GM23248 (cell line): ENCODE measurements at regions not wholly inside any gene's neighbourhood (a gene's known extent, or its start where the extent isn't known, plus 50 kb on each side); places are given as distances from the start of the nearest gene placed in this dataset.
A peak's percentile ranks its signal among the peaks of the same experiment; 100 is the strongest.

Experiments
- DNase-seq: peaks from one replicate; pipeline ENCODE4 v3.0.0-alpha.2; 2015
- H2AFZ ChIP-seq: fragments of 200-600 bp; sonication (generic); 2 replicates; pipeline ENCODE4 v1.6.1; 2016; ENCODE audit warnings: antibody characterized with exemption
- H3F3A ChIP-seq: fragments of 200-600 bp; sonication (generic); 2 replicates; pipeline ENCODE4 v1.6.1; 2016; ENCODE audit warnings: mild to moderate bottlenecking, antibody characterized with exemption, mixed run types; ENCODE audit not compliant: insufficient read depth
- H3K27ac ChIP-seq: fragments of 200-600 bp; sonication (generic); 2 replicates; pipeline ENCODE4 v1.5.1; 2016; ENCODE audit warnings: mild to moderate bottlenecking
- H3K27me3 ChIP-seq: fragments of 200-600 bp; sonication (generic); replicated peaks from 2 replicates; pipeline ENCODE4 v1.6.1; 2016; ENCODE audit warnings: mild to moderate bottlenecking; ENCODE audit not compliant: insufficient read depth
- H3K36me3 ChIP-seq: fragments of 200-600 bp; sonication (generic); 2 replicates; pipeline ENCODE4 v1.6.1; 2016; ENCODE audit warnings: low read depth, mild to moderate bottlenecking
- H3K4me1 ChIP-seq: fragments of 200-600 bp; sonication (generic); 2 replicates; pipeline ENCODE4 v1.6.1; 2016; ENCODE audit warnings: mild to moderate bottlenecking; ENCODE audit not compliant: insufficient read depth
- H3K4me2 ChIP-seq: fragments of 200-600 bp; sonication (generic); one replicate; pipeline ENCODE4 v1.6.1; 2016; ENCODE audit warnings: mild to moderate bottlenecking; ENCODE audit not compliant: unreplicated experiment
- H3K4me3 ChIP-seq: fragments of 200-600 bp; sonication (generic); 2 replicates; pipeline ENCODE4 v1.5.1; 2016; ENCODE audit warnings: mild to moderate bottlenecking
- H3K79me2 ChIP-seq: fragments of 200-600 bp; sonication (generic); 2 replicates; pipeline ENCODE4 v1.6.1; 2016; ENCODE audit warnings: mild to moderate bottlenecking; ENCODE audit not compliant: insufficient read depth
- H3K9ac ChIP-seq: fragments of 200-600 bp; sonication (generic); 2 replicates; pipeline ENCODE4 v1.6.1; 2016; ENCODE audit warnings: mild to moderate bottlenecking
- H3K9me2 ChIP-seq: fragments of 200-600 bp; sonication (generic); 2 replicates; pipeline ENCODE4 v1.6.1; 2016; ENCODE audit warnings: mixed run types, mild to moderate bottlenecking, moderate library complexity; ENCODE audit not compliant: insufficient read depth
- H3K9me3 ChIP-seq: fragments of 200-600 bp; sonication (generic); one replicate; pipeline ENCODE4 v1.6.1; 2017; ENCODE audit warnings: low read depth
- H4K20me1 ChIP-seq: fragments of 200-600 bp; sonication (generic); 2 replicates; pipeline ENCODE4 v1.6.0; 2016; ENCODE audit not compliant: insufficient read depth
- EZH2 ChIP-seq: fragments of 200-600 bp; sonication (generic); IDR thresholded peaks from 2 replicates; pipeline ENCODE4 v1.6.1; 2018; ENCODE audit warnings: antibody characterized with exemption, mild to moderate bottlenecking; ENCODE audit not compliant: insufficient read depth, poor library complexity, severe bottlenecking
- EZH2phosphoT487 ChIP-seq: fragments of 200-600 bp; sonication (generic); IDR thresholded peaks from 2 replicates; pipeline ENCODE4 v1.6.1; 2018; ENCODE audit warnings: antibody characterized with exemption, moderate library complexity, mild to moderate bottlenecking, low read depth; ENCODE audit not compliant: insufficient read depth
- WGBS, 2 experiments: methylation state at CpG; one replicate each; pipeline ENCODE4 v1.1.6; 2015 to 2017; ENCODE audit warnings: low lambda C conversion rate in 2 of 2, low coverage in 1 of 2; ENCODE audit errors: missing lambda C conversion rate in 2 of 2; 5-methylcytosine and 5-hydroxymethylcytosine counted together
- in situ Hi-C: fragments of 300-500 bp; cut with MboI; formaldehyde crosslinking; loops from 2 replicates; pipeline ENCODE4 v1.15.0; 2020

GRCh38 chr15:69842851-69843250, 254.9 kb downstream of the TLE3 start:
- in situ Hi-C loops = no loop called here
- WGBS, 2 experiments = 81 to 83% methylated on average over 5 of the region's 5 CpGs

GRCh38 chr15:69843276-69843899, 254.3 kb downstream of the TLE3 start:
- Histone ChIP-seq H2AFZ (no peak overlapping the region), H3K4me1 (no peaks in the 10 kb centered on the region), H3K4me2 (no peak overlapping the region), H3K27ac (no peak overlapping the region), H3K9me2 (no peaks in the 10 kb centered on the region), H3K36me3 (no peaks in the 10 kb centered on the region), H3K27me3 (peaks cover 17% of the 10 kb centered on the region), H4K20me1 (no peaks in the 10 kb centered on the region), H3F3A (no peaks in the 10 kb centered on the region), H3K4me3 (no peak overlapping the region), H3K9me3 (no peaks in the 10 kb centered on the region), H3K9ac (no peak overlapping the region), H3K79me2 (no peaks in the 10 kb centered on the region)
- in situ Hi-C loops = no loop called here
- TF ChIP-seq EZH2 (no peak), EZH2phosphoT487 (no peak)
- WGBS, 2 experiments = 64 to 78% methylated on average over 10 to 13 of the region's 13 CpGs
- no peak for DNase-seq

More at GRCh38 chr15:69842851-69843250, 254.9 kb downstream of the TLE3 start:
- no peaks in the 10 kb centered on the region for H3K9me3 ChIP-seq
- no peaks in the 10 kb centered on the region for H3K9me2 ChIP-seq
- no peaks in the 10 kb centered on the region for H4K20me1 ChIP-seq
- H3F3A ChIP-seq = no peaks in the 10 kb centered on the region
- no peaks in the 10 kb centered on the region for H3K36me3 ChIP-seq
- peaks cover 17% of the 10 kb centered on the region for H3K27me3 ChIP-seq
- no peak overlapping the region for H3K27ac ChIP-seq
- no peaks in the 10 kb centered on the region for H3K79me2 ChIP-seq
- no peak overlapping the region for H3K4me3 ChIP-seq
- no peak overlapping the region for H3K9ac ChIP-seq
- no peaks in the 10 kb centered on the region for H3K4me1 ChIP-seq
- H2AFZ ChIP-seq = no peak overlapping the region
- TF ChIP-seq EZH2 (no peak), EZH2phosphoT487 (no peak)
- H3K4me2 ChIP-seq = no peak overlapping the region
- no peak for DNase-seq

GRCh38 chr15:69843900-69844304, 253.8 kb downstream of the TLE3 start:
- Histone ChIP-seq H3F3A (no peaks in the 10 kb centered on the region), H3K4me3 (no peak overlapping the region), H3K4me1 (no peaks in the 10 kb centered on the region), H2AFZ (no peak overlapping the region), H3K9ac (no peak overlapping the region), H3K9me3 (no peaks in the 10 kb centered on the region), H3K36me3 (no peaks in the 10 kb centered on the region), H3K4me2 (no peak overlapping the region), H3K9me2 (no peaks in the 10 kb centered on the region), H3K79me2 (no peaks in the 10 kb centered on the region), H4K20me1 (no peaks in the 10 kb centered on the region), H3K27ac (no peak overlapping the region), H3K27me3 (peaks cover 17% of the 10 kb centered on the region)
- in situ Hi-C loops = no loop called here
- TF ChIP-seq EZH2 = no peak
- TF ChIP-seq EZH2phosphoT487 = no peak
- no peak for DNase-seq
- WGBS, 2 experiments = 65% methylated on average over 10 of the region's 10 CpGs

GRCh38 chr15:69845159-69845558, 252.6 kb downstream of the TLE3 start:
- no peak overlapping the region for H3K9ac ChIP-seq
- no peaks in the 10 kb centered on the region for H3K9me2 ChIP-seq
- no peak for DNase-seq
- WGBS, 2 experiments = 83% methylated on average over 5 of the region's 5 CpGs
- H2AFZ ChIP-seq = no peak overlapping the region
- TF ChIP-seq EZH2phosphoT487 (no peak), EZH2 (no peak)
- no peak overlapping the region for H3K27ac ChIP-seq
- no peaks in the 10 kb centered on the region for H4K20me1 ChIP-seq
- H3K4me1 ChIP-seq = no peaks in the 10 kb centered on the region
- no peak overlapping the region for H3K4me2 ChIP-seq
- H3K9me3 ChIP-seq = no peaks in the 10 kb centered on the region
- in situ Hi-C loops = no loop called here
- no peaks in the 10 kb centered on the region for H3K79me2 ChIP-seq
- peaks cover 17% of the 10 kb centered on the region for H3K27me3 ChIP-seq
- H3F3A ChIP-seq = no peaks in the 10 kb centered on the region
- H3K4me3 ChIP-seq = no peak overlapping the region
- no peaks in the 10 kb centered on the region for H3K36me3 ChIP-seq

- Histone ChIP-seq H3K36me3 (no peaks in the 10 kb centered on the region), H3K9ac (no peak overlapping the region), H3K9me3 (no peaks in the 10 kb centered on the region), H3K4me1 (peaks cover 5% of the 10 kb centered on the region), H3K4me3 (no peak overlapping the region), H3F3A (peaks cover under 1% of the 10 kb centered on the region; the same call in 1 of the 2 replicates), H2AFZ (no peak overlapping the region), H3K27me3 (peaks cover 6% of the 10 kb centered on the region; the same call in 1 of the 2 replicates), H4K20me1 (no peaks in the 10 kb centered on the region), H3K9me2 (no peaks in the 10 kb centered on the region), H3K27ac (no peak overlapping the region), H3K79me2 (no peaks in the 10 kb centered on the region), H3K4me2 (no peak overlapping the region)
- in situ Hi-C loops = no loop called here
- WGBS, 2 experiments = 32 to 35% methylated on average over 4 of the region's 4 CpGs
- TF ChIP-seq EZH2 (no peak), EZH2phosphoT487 (no peak)
- peak; percentile 43 for DNase-seq
These were observed 250.1 kb downstream of the TLE3 start for GRCh38 chr15:69847625-69848024.
